Fibroblast of skin of abdomen (primary cell): ENCODE measurements at regions not wholly inside any gene's neighbourhood (a gene's known extent, or its start where the extent isn't known, plus 50 kb on each side); places are given as distances from the start of the nearest gene placed in this dataset.
"Not testable (repeated sequence)": the region's sequence is repeated elsewhere in the genome, so short reads cannot be mapped to it uniquely, and the experiment has no call there.

ENCODE experiments used
- DNase-seq: peaks from one replicate; pipeline ENCODE4 v3.0.0-alpha.2; 2013

- DNase-seq: no peak
Observed at GRCh38 chr20:56773749-56774148, 144.6 kb downstream of the TFAP2C start.

GRCh38 chr20:56774873-56775272, 145.8 kb downstream of the TFAP2C start:
- DNase-seq: no peak

- DNase-seq: no peak
Observed at GRCh38 chr20:56776345-56776744, 147.2 kb downstream of the TFAP2C start.

GRCh38 chr20:56778765-56779195, 149.7 kb downstream of the TFAP2C start:
- peak; percentile 10 for DNase-seq

DNA sequence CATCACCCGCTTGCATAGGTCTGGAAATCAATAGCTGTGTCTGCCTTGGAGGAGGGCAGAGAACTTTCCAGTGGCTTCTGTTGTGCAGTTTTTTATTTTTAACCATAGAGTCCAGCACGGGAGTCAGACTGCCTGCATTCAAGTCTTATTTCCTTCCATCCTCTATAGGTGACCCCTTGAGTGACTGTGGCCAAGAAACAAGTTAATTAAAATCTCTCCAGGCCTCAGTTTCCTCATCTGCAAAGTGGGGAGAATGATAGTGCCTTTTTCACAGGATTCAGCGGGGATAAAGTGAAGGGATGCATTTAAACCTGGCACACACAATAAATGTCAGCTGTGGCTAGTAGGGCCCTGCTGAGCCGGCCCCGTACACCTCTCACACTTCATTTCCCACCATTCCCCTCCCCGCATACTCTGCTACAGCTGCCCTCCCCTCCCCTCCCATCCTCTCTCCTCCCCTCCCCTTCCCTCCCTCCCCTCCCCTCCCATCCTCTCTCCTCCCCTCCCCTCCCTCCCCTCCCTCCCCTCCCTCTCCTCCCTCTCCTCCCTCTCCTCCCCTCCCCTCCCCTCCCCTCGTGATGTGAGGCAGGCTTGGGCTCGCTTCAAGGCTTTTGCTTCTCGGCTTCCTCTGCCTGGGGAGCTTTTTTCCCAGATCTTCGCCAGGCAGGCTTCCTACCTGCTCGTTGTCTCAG, 150.5 kb downstream of the TFAP2C start:
- no peak for DNase-seq

DNA sequence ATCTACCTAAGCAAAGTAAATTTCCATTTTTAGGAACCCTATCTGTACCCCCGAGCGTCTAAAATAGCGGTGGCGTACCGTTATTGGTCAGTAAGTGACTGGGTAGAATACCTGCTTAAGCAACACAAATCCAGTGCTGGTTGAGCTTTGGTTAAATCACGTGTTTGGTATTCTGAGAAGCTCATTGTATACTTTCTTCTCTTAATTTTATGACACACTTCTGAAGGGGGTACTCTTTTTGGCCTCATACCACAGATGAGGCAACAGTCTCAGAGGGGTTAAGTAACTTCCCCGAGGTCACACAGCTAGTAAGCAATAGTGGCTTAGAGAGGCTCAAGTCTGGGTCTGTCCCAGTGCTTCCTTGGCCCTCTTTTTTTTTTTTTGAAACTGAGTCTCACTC, 151.2 kb downstream of the TFAP2C start:
- DNase-seq: no peak

DNA sequence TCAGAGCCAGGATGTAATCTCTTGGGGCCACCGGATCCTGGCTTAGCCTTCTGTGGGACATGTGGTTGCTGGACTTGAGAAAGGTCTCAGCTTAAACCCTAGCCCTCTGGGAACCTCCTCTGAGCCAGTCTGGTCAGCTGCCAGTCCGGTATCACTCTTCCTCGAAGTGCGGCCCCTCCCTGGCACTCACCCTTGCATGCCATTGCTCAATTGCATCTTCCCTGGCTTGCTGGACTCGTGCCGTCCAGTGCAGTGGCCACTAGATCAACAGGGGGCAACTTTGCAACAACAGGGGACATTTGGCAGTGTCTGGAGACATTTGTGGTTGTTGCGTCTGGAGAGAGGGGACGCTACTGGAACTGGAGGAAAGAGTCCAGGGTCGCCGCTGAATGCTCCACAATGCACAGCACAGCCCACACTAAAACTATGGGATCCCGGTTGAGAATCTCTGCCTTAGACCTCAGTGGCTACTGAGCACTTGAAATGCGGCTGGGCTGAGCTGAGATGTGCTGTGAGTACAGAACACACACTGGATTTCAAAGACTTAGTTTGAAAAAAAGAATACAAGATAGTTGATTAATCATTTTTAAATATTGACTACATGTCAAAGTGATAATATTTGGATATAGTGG, 152.1 kb downstream of the TFAP2C start:
- DNase-seq: no peak

DNA sequence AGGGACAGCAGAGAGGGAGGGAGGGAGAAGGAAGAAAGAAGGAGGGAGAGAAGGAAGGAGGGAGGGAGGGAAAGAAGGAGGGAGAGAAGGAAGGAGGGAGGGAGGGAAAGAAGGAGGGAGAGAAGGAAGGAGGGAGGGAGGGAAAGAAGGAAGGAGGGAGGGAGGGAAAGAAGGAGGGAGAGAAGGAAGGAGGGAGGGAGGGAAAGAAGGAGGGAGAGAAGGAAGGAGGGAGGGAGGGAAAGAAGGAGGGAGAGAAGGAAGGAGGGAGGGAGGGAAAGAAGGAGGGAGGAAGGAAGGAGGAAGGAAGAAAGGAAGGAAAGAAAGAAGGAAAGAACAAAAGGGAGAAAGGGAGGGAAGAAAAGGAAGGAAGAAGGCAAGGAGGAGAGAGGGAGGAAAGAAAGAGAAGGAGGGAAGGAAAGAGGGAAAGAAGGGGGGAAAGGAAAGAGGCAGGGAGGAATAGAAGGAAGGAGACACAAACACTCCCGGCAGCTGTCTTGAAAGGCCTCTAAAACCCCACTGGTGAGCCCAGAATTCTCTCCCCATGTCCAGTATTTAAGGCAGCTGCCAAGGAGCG, 153.0 kb downstream of the TFAP2C start:
- DNase-seq: not testable (repeated sequence)

DNA sequence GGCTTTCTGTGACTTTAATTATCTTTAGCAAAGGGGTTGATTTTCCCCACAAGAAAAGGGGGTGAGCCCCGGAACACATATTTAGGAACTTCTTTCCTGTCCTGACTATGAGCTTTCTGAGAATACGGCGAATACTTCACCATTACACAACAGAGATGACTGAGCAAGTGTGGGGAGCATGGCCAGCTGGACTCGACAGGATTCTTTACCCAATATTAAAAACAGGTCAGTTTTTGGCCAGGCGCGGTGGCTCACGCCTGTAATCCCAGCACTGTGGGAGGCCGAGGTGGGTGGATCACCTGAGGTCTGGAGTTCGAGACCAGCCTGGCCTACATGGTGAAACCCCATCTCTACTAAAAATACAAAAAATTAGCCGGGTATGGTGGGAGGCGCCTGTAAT, 153.7 kb downstream of the TFAP2C start:
- DNase-seq: not testable (repeated sequence)

DNA sequence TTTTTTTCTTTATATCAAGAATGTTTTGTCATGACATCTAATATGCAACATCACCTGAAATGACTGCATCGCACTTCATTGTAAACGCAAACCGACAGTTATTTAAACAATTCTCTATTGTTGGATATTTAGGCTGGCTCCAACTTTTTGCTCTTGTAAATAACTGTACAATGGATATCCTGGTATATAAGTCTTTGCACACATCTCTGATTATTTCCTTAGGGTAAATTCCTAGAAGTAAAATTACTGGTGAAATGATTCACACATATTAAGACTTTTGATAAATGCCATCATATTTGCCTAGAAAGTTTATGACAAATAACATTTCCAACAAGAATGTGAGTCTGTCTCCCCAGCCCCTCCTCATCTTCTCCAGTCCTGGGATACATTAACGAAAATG, 154.7 kb downstream of the TFAP2C start:
- DNase-seq: no peak

- no peak for DNase-seq
Observed at GRCh38 chr20:56786503-56786902, 157.4 kb downstream of the TFAP2C start.

DNA sequence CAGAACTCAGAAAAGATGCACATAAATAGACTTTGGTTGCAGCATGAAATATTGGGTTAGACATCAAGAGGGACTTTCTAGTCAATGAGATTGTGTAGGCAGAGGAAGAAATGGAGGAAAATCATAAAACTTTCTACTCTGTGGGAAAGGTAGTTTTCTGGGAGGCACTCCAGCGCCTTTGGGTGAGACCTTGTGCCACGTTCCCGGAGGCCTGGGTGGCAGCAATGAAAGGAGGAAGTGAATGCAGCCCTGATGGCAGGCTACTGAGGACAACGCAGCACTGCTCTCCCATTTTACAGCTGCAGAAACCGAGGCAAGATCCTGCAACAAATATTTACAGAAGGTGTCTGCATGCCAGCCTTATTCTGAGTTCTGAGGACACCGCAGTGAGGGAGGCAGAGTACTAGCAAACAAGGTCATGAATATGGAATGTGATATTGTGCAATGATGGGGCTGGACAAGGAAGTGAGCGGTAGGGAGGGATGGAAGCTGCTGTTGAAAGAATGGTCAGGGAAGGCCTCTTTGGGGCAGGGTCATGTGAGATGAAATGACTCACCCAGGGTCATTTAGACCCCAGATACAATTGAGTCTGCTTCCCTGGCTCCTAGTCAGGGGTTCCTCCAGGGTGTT, 159.1 kb downstream of the TFAP2C start:
- peak; percentile 90 for DNase-seq

DNA sequence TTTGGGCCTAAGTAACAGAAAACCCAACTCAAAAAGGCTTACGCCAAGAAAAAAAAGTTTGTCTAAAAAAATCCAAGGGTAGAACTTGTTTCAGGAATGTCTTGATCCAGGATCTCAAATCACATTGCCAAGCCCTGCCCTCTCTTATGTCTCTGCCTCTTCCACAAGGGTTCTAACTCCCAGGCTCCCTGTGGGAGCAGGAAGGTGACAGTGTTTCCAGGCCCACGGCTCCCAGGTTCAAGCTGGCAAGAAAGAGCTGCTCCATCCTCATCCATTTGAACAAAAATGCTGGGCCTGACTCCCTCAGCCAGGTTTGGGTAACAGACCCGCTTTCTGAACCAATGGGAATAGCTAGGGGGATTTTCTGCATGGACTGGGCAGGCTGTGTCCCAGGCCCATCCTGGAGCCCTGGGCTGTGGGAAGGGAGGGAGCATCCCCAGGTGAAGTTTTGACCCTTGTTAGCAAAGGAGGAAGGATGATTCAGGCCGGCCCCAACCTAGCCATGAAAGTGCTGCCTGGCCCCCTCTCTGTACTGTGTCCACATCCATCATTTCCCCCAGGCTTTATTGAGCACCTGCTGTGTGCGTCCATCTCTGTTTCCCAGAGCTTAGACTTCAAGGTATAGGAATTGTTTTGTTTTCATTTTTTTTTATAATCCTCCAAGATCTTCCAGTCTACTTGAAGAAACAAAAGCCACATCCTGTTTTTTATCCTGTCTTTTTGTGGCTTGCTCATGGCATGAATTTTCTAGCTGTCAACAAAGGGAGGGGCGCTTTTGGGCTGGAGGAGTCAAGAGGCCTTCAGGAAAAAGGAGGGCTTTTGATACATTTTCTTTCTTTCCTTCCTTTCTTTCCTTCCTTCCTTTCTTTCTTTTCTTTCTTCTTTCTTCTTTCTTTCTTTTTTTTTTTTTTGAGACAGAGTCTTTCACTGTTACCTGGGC, 159.8 kb downstream of the TFAP2C start:
- DNase-seq: no peak

DNA sequence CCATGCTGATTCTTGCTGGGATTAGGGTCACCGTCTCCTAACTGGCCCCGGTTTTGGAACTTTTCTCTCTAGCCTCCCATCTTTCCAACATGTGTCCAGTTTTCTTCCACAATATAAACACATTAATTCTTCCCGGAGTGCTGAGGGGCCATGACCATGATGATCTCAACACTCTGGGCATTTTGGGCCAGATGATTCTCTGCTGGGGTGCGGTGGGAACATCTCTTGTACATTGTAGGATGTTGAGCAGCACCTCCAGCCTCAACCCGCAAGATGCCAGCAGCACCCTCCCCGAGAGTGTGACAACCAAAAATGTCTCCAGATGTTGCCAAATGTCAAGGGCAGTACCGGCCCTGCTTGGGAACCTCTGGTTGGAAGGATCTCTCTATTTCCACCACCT, 164.8 kb downstream of the TFAP2C start:
- no peak for DNase-seq

DNA sequence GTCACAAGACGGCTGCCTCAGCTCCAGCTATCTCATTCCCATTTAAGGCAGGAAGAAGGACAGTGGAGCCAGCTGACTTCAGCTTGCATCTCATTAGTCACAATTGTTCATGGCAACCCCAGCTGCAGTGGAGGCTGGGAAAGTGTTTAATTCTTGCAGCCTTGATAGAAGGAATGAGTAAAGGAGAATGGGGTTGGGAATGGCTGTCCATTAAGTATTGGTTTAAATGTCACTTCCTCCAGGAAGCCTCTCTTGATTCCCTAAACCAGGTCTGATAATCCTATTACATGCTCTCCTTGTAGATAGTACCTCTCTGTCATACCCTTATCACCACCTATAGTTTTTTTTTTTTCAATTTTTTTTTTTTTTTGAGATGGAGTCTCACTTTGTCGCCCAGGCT, 166.4 kb downstream of the TFAP2C start:
- DNase-seq: no peak

DNA sequence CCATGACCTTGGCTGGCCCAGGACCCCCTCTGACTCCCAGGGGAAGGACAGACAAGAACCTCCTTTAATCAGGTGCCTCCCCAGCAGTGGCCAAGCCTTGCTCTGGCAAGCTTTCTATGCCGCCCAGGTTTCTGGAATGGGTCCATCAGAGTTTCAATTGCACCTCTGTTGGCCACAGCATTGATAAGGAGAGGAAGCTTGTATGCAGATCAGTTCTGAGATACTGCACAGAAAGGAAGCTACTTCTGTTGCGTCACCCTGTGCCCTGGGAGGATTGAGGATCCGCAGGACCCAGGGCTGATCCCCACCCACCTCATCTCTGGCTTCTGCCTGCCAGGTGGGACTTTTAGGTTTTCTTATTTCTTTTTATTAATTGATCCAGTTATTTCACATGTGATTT, 167.2 kb downstream of the TFAP2C start:
- DNase-seq: no peak

DNA sequence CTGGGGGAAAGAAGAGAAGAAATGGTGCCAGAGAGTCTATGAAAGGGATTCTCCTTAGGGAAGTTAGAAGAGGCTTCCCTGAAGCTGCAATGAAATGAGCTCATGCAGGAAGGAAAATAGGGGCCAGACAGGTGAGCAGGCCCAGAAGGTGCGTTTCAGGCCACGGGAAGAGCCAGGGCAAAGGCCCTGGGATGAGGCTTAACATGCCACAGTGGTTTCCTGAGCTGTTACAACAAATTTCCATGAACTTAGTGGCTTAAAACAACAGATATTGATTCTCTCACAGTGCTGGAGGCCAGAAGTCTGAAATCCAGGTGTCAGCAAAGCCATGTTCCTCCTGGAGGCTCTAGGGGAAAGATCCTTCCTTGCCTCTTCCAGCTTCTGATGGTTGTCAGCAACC, 167.9 kb downstream of the TFAP2C start:
- no peak for DNase-seq

- DNase-seq: no peak
Observed at GRCh38 chr20:56798634-56799033, 169.5 kb downstream of the TFAP2C start.

- DNase-seq: no peak
Observed at GRCh38 chr20:56799187-56799586, 170.1 kb downstream of the TFAP2C start.

DNA sequence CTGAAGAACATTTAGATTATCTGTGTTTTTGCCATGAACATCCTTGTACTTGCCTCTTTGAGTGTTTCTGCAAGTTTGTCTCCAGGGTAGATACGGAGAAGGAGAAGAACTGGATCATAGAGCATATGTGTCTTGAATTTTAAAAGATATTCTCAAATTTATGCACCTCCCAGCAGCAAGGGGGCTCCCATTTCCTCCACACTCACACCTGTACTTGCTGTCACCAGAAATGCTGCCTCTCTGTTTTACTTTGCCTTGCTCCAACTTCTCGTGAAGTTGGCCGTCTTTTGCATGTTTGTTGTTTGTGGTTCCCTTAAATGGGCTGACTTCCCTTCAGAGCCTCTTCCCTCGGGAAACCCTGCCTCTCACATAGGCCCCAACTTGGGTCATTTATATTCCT, 171.0 kb downstream of the TFAP2C start:
- DNase-seq: no peak

GRCh38 chr20:56801971-56802755, 173.1 kb downstream of the TFAP2C start:
- DNase-seq: peak; percentile 59

GRCh38 chr20:56802805-56803204, 173.7 kb downstream of the TFAP2C start:
- DNase-seq: no peak
